Panc1 (cell line): ENCODE measurements at regions not wholly inside any gene's neighbourhood (a gene's known extent, or its start where the extent isn't known, plus 50 kb on each side); places are given as distances from the start of the nearest gene placed in this dataset.

Source experiments
- POLR2AphosphoS5 ChIP-seq: IDR thresholded peaks from 2 replicates; pipeline ENCODE4 v1.6.1; 2012; ENCODE audit warnings: mild to moderate bottlenecking, low read depth, low read length, moderate library complexity
- TCF7L2 ChIP-seq: IDR thresholded peaks from 2 replicates; pipeline ENCODE4 v1.6.1; 2011; ENCODE audit warnings: mild to moderate bottlenecking, low read depth, low read length, inconsistent platforms
- TF ChIP-seq, protein P1 (sequence below): fragments of 450-650 bp; IDR thresholded peaks from 2 replicates; pipeline ENCODE4 v1.5.1; 2017; ENCODE audit warnings: mild to moderate bottlenecking

DNA sequence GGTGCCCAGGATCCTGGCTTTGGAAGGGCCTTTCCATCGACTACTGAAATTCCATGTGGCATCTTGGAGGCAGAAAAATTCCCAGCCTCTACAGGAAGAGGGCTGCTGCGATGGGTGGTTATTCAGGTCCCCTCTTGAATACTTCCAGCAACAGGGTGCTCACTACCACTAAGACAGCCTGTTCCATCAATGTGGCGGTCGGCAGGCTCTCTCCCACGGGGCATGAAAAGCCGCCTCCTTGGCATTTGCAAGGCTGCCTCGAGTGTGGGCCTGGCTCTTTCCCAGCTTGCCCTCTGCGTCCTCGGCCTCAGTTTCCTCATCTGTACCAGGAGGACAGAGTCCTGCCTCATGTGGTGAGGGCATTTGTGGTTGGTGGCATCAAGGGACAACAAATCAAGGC lies 62.4 kb downstream of the ADRA2C start:
- TF ChIP-seq, protein P1, sequence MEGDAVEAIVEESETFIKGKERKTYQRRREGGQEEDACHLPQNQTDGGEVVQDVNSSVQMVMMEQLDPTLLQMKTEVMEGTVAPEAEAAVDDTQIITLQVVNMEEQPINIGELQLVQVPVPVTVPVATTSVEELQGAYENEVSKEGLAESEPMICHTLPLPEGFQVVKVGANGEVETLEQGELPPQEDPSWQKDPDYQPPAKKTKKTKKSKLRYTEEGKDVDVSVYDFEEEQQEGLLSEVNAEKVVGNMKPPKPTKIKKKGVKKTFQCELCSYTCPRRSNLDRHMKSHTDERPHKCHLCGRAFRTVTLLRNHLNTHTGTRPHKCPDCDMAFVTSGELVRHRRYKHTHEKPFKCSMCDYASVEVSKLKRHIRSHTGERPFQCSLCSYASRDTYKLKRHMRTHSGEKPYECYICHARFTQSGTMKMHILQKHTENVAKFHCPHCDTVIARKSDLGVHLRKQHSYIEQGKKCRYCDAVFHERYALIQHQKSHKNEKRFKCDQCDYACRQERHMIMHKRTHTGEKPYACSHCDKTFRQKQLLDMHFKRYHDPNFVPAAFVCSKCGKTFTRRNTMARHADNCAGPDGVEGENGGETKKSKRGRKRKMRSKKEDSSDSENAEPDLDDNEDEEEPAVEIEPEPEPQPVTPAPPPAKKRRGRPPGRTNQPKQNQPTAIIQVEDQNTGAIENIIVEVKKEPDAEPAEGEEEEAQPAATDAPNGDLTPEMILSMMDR, result no peak
- TF ChIP-seq POLR2AphosphoS5, result no peak
- TF ChIP-seq TCF7L2, result no peak
